Spleen (tissue), 7 donors: ENCODE measurements at regions not wholly inside any gene's neighbourhood (a gene's known extent, or its start where the extent isn't known, plus 50 kb on each side); places are given as distances from the start of the nearest gene placed in this dataset.

Source experiments
- CTCF ChIP-seq, 11 experiments: fragments of 200-600 bp in 7 of 11; fragments of 450-650 bp in 4 of 11; sonication (generic) in 4 of 11; IDR thresholded peaks in 8 of 11; conservative IDR thresholded peaks in 3 of 11; 1 replicate in 7 of 11; 2 replicates in 4 of 11; pipeline versions ENCODE4 v1.4.0 to v1.8.0; 2016 to 2021; ENCODE audit warnings: antibody characterized with exemption in 11 of 11, inconsistent platforms in 4 of 11, mild to moderate bottlenecking in 1 of 11
- POLR2A ChIP-seq, 3 donors: fragments of 450-650 bp; IDR thresholded peaks; one replicate each; pipeline ENCODE4 v1.5.1; 2017; ENCODE audit warnings: antibody characterized with exemption in 3 of 3, mild to moderate bottlenecking in 1 of 3
- POLR2AphosphoS5 ChIP-seq, 3 donors: sonication (generic); formaldehyde crosslinking; IDR thresholded peaks; one replicate each; pipeline ENCODE4 v1.5.1; 2017; ENCODE audit warnings: antibody characterized with exemption in 3 of 3
- donor health status: DM: no; HTN: no; CAD: no; lungs with moderate emphysema.
- donor health status: DM: no; HTN: no; CAD: no.
- donor health status: DM: no; HTN: no; CAD: no.

- no peak for TF ChIP-seq POLR2A (IDR thresholded peaks at IDR 0.05)
- TF ChIP-seq CTCF (IDR thresholded peaks at IDR 0.05 in 8 of 11, conservative IDR thresholded peaks at IDR 0.05 in 3 of 11) = no peak
- TF ChIP-seq POLR2AphosphoS5 (IDR thresholded peaks at IDR 0.05) = no peak
Observed at GRCh38 chr17:70875729-70876310, 706.5 kb downstream of the KCNJ2 start.
